Hippocampal formation (tissue), 2 donors: ENCODE measurements at regions not wholly inside any gene's neighbourhood (a gene's known extent, or its start where the extent isn't known, plus 50 kb on each side); places are given as distances from the start of the nearest gene placed in this dataset.

ENCODE experiments used
- DNase-seq, 2 donors: peaks; one replicate each; lab custom pipeline; 2025; lab: John Stamatoyannopoulos, UW

- DNase-seq: no peak
Observed at GRCh38 chr6:170483413-170483812, 69.7 kb downstream of the PSMB1 start.

GRCh38 chr6:170480050-170480692, 72.9 kb downstream of the PSMB1 start:
- DNase-seq: peak in 1 of 2 donors; percentile 9

GRCh38 chr6:170476360-170476759, 76.7 kb downstream of the PSMB1 start:
- DNase-seq: no peak

GRCh38 chr6:170475118-170475517, 78.0 kb downstream of the PSMB1 start:
- DNase-seq: no peak

GRCh38 chr6:170473801-170474200, 79.3 kb downstream of the PSMB1 start:
- no peak for DNase-seq

- DNase-seq: no peak
Observed at GRCh38 chr6:170473301-170473717, 79.8 kb downstream of the PSMB1 start.

- DNase-seq: no peak
Observed at GRCh38 chr6:170471491-170471890, 81.6 kb downstream of the PSMB1 start.

- no peak for DNase-seq
Observed at GRCh38 chr6:170470734-170471133, 82.4 kb downstream of the PSMB1 start.

GRCh38 chr6:170464524-170464979, 88.6 kb downstream of the PSMB1 start:
- DNase-seq: no peak

- no peak for DNase-seq
Observed at GRCh38 chr6:170464080-170464479, 89.0 kb downstream of the PSMB1 start.

- DNase-seq: no peak
Observed at GRCh38 chr6:170463101-170463721, 89.9 kb downstream of the PSMB1 start.

GRCh38 chr6:170462366-170463020, 90.6 kb downstream of the PSMB1 start:
- no peak for DNase-seq

- DNase-seq: no peak
Observed at GRCh38 chr6:170461556-170462365, 91.3 kb downstream of the PSMB1 start.

- no peak for DNase-seq
Observed at GRCh38 chr6:170461111-170461510, 92.0 kb downstream of the PSMB1 start.

GRCh38 chr6:170460641-170461040, 92.5 kb downstream of the PSMB1 start:
- DNase-seq: no peak

GRCh38 chr6:170459451-170459850, 93.7 kb downstream of the PSMB1 start:
- DNase-seq: no peak

GRCh38 chr6:170456886-170457698, 96.0 kb downstream of the PSMB1 start:
- no peak for DNase-seq
